Thoracic aorta (tissue), 2 donors: ENCODE measurements at regions not wholly inside any gene's neighbourhood (a gene's known extent, or its start where the extent isn't known, plus 50 kb on each side); places are given as distances from the start of the nearest gene placed in this dataset.

Experiments used
- ATAC-seq: fragments of 150-250 bp; one replicate; pipeline ENCODE4 v1.8.0; 2017; ENCODE audit warnings: low read depth; ENCODE audit not compliant: insufficient number of reproducible peaks, low FRiP score
- DNase-seq: peaks from one replicate; pipeline ENCODE4 v3.0.0-alpha.2; 2020; ENCODE audit warnings: low spot score
- H3K27ac ChIP-seq, 2 donors: fragments of 200-600 bp; sonication (generic); 1 replicate in 1 of 2; 2 replicates in 1 of 2; pipeline ENCODE4 v1.5.1; 2016; ENCODE audit warnings: mild to moderate bottlenecking in 2 of 2, moderate library complexity in 2 of 2
- H3K27me3 ChIP-seq: fragments of 200-600 bp; sonication (generic); replicated peaks from 2 replicates; pipeline ENCODE4 v1.6.0; 2016; ENCODE audit warnings: mild to moderate bottlenecking; ENCODE audit not compliant: insufficient read depth
- H3K36me3 ChIP-seq: fragments of 200-600 bp; sonication (generic); one replicate; pipeline ENCODE4 v1.5.1; 2016
- H3K4me1 ChIP-seq, 2 donors: fragments of 200-600 bp; sonication (generic); 1 replicate in 1 of 2; 2 replicates in 1 of 2; pipeline versions ENCODE4 v1.5.1 to v1.6.0; 2016; ENCODE audit warnings: low read depth in 2 of 2, mild to moderate bottlenecking in 1 of 2; ENCODE audit not compliant: control insufficient read depth in 1 of 2
- H3K4me3 ChIP-seq: fragments of 200-600 bp; sonication (generic); 2 replicates; pipeline ENCODE4 v1.5.1; 2016; ENCODE audit warnings: mild to moderate bottlenecking
- H3K9me3 ChIP-seq: fragments of 200-600 bp; sonication (generic); 2 replicates; pipeline ENCODE4 v1.5.1; 2016
- CTCF ChIP-seq: fragments of 200-600 bp; sonication (generic); IDR thresholded peaks from one replicate; pipeline ENCODE4 v1.5.1; 2019; ENCODE audit warnings: antibody characterized with exemption

GRCh38 chr4:97270051-97270450, 873.2 kb downstream of the STPG2 start:
- no peak for TF ChIP-seq CTCF
- Histone ChIP-seq H3K9me3 (no peaks in the 10 kb centered on the region), H3K27me3 (no peaks in the 10 kb centered on the region), H3K4me1 (no peaks in the 10 kb centered on the region), H3K27ac (no peak overlapping the region), H3K36me3 (no peaks in the 10 kb centered on the region), H3K4me3 (no peak overlapping the region)
- DNase-seq (no peak), ATAC-seq (no peak)

- Histone ChIP-seq H3K27me3 (no peaks in the 10 kb centered on the region), H3K27ac (no peak overlapping the region), H3K9me3 (no peaks in the 10 kb centered on the region), H3K4me3 (no peak overlapping the region), H3K36me3 (no peaks in the 10 kb centered on the region), H3K4me1 (no peaks in the 10 kb centered on the region)
- ATAC-seq (no peak), DNase-seq (no peak)
- TF ChIP-seq CTCF, result no peak
Measured at GRCh38 chr4:97279391-97279790, 863.9 kb downstream of the STPG2 start.

GRCh38 chr4:97300561-97300960, 842.7 kb downstream of the STPG2 start:
- H3K27me3 ChIP-seq, result no peaks in the 10 kb centered on the region
- TF ChIP-seq CTCF, result no peak
- H3K4me3 ChIP-seq, result no peak overlapping the region
- H3K9me3 ChIP-seq, result peaks cover 3% of the 10 kb centered on the region
- H3K4me1 ChIP-seq, result no peaks in the 10 kb centered on the region
- no peak for ATAC-seq
- no peak overlapping the region for H3K27ac ChIP-seq
- H3K36me3 ChIP-seq, result no peaks in the 10 kb centered on the region
- DNase-seq, result no peak

GRCh38 chr4:97305351-97305750, 837.9 kb downstream of the STPG2 start:
- Histone ChIP-seq H3K27me3 (no peaks in the 10 kb centered on the region), H3K9me3 (no peaks in the 10 kb centered on the region), H3K36me3 (no peaks in the 10 kb centered on the region), H3K4me3 (no peak overlapping the region), H3K4me1 (no peaks in the 10 kb centered on the region), H3K27ac (no peak overlapping the region)
- DNase-seq (no peak), ATAC-seq (no peak)
- TF ChIP-seq CTCF, result no peak

- H3K9me3 ChIP-seq, result no peaks in the 10 kb centered on the region
- TF ChIP-seq CTCF, result no peak
- H3K4me1 ChIP-seq, result no peaks in the 10 kb centered on the region
- no peaks in the 10 kb centered on the region for H3K27me3 ChIP-seq
- no peak for DNase-seq
- no peaks in the 10 kb centered on the region for H3K36me3 ChIP-seq
- H3K4me3 ChIP-seq, result no peak overlapping the region
- no peak for ATAC-seq
- H3K27ac ChIP-seq, result no peak overlapping the region
Measured at GRCh38 chr4:97309121-97309520, 834.2 kb downstream of the STPG2 start.
